ENCODE measurements at regions not wholly inside any gene's neighbourhood (a gene's known extent, or its start where the extent isn't known, plus 50 kb on each side); places are given as distances from the start of the nearest gene placed in this dataset.

DNA sequence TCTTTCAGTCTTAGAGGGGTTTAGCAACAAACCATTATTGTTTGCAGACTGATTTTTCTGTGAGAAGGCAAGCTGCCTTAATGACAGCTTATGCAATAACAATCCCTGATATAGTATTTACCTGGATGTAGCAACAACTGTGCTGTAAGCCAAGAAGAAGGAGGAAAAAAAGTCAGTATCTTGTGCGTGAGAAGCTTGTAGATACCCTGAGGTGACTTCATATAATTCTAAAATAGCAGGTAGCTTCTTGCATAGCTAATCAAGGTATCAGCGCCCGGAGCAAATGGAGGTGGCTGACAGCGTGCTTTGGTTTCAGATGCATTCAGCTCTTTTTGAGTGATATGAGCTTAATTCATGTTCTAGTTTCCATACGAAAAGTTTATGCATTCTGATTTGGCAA is 309.8 kb downstream of the KLF5 start:
- no peak overlapping the region for H3K14ac ChIP-seq (replicated peaks; ENCODE audit: low read depth, low read length)
- no peak overlapping the region for H2AK5ac ChIP-seq (ENCODE audit: low read depth, low read length)
- no peaks in the 10 kb centered on the region for H4K20me1 ChIP-seq (ENCODE audit: insufficient read depth, low read length)
- no peak overlapping the region for H2BK15ac ChIP-seq (ENCODE audit: low read depth, low read length)
- H3K4me3 ChIP-seq (ENCODE audit: insufficient read depth, low read depth, low read length) = no peak overlapping the region
- ATAC-seq (ENCODE audit: low read depth) = no peak
- dilution Hi-C loops (cut with HindIII; ENCODE audit: low sequenced_read_pairs, unreplicated experiment) (no loop called here), in situ Hi-C loops (cut with MboI; ENCODE audit: low sequenced_read_pairs) (no loop called here), intact Hi-C loops (cut with micrococcal nuclease) (no loop called here)
- H2AK9ac ChIP-seq (replicated peaks; ENCODE audit: low read depth, low read length, poor library complexity) = no peak overlapping the region
- H4K8ac ChIP-seq (ENCODE audit: low read depth in 2 of 2, low read length in 2 of 2) = no peak overlapping the region
- no peak overlapping the region for H3K23ac ChIP-seq (ENCODE audit: low read depth, low read length)
- ChIA-PET POLR2A (ENCODE audit: unreplicated experiment) (no interaction called here), CTCF (interaction anchor here (0.5 kb wide), 1 partner anchor 35 kb away, joined by 4 read pairs; no protein-coding TSS in a partner anchor)
- no peak overlapping the region for H2BK20ac ChIP-seq (ENCODE audit: low read depth, low read length)
- DNase-seq = no peak
- no peak overlapping the region for H3K18ac ChIP-seq (ENCODE audit: low read depth, low read length)
- H3K36me3 ChIP-seq (ENCODE audit: control insufficient read depth, insufficient read depth, low read length) = no peaks in the 10 kb centered on the region
- H3K27ac ChIP-seq (ENCODE audit: insufficient read depth, low read length) = no peak overlapping the region
- H3K4ac ChIP-seq (ENCODE audit: low read depth, low read length) = no peak overlapping the region
- H3K27me3 ChIP-seq (ENCODE audit: control insufficient read depth, insufficient read depth, low read length) = peaks cover 9% of the 10 kb centered on the region
- no peak overlapping the region for H3K56ac ChIP-seq (ENCODE audit: extremely low read depth, insufficient read depth, low read length)
- BruUV-seq (replicated peaks) = no TSS peak
- no CpG with 5 or more reads among the region's 5 CpGs for WGBS, 2 experiments (ENCODE audit: extremely low coverage in 2 of 2, insufficient read length in 1 of 2)
- no peak overlapping the region for H2BK5ac ChIP-seq (ENCODE audit: low read depth, low read length, poor library complexity, severe bottlenecking)
- no peak overlapping the region for H4K5ac ChIP-seq (ENCODE audit: low read depth, low read length)
- H3K4me2 ChIP-seq (ENCODE audit: low read depth, low read length) = no peak overlapping the region
- no peak for TF ChIP-seq BHLHE40 (IDR thresholded peaks at IDR 0.05; ENCODE audit: low read depth, low read length)
- no peak for TF ChIP-seq MXI1 (IDR thresholded peaks at IDR 0.05; ENCODE audit: borderline replicate concordance, low read depth, low read length)
- no peak for TF ChIP-seq POLR2A (IDR thresholded peaks at IDR 0.05; ENCODE audit: low read depth, low read length)
- TF ChIP-seq, protein P1, sequence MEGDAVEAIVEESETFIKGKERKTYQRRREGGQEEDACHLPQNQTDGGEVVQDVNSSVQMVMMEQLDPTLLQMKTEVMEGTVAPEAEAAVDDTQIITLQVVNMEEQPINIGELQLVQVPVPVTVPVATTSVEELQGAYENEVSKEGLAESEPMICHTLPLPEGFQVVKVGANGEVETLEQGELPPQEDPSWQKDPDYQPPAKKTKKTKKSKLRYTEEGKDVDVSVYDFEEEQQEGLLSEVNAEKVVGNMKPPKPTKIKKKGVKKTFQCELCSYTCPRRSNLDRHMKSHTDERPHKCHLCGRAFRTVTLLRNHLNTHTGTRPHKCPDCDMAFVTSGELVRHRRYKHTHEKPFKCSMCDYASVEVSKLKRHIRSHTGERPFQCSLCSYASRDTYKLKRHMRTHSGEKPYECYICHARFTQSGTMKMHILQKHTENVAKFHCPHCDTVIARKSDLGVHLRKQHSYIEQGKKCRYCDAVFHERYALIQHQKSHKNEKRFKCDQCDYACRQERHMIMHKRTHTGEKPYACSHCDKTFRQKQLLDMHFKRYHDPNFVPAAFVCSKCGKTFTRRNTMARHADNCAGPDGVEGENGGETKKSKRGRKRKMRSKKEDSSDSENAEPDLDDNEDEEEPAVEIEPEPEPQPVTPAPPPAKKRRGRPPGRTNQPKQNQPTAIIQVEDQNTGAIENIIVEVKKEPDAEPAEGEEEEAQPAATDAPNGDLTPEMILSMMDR (conservative IDR thresholded peaks at IDR 0.05; ENCODE audit: low read depth, low read length) = no peak
- H2AFZ ChIP-seq (replicated peaks; ENCODE audit: low read length, poor library complexity) = no peak overlapping the region
- H3K9me3 ChIP-seq (ENCODE audit: control insufficient read depth, insufficient read depth, low read length) = no peaks in the 10 kb centered on the region
- no peak overlapping the region for H2BK120ac ChIP-seq (ENCODE audit: low read depth, low read length)
- H3K9me1 ChIP-seq (ENCODE audit: insufficient read depth, low read length) = no peaks in the 10 kb centered on the region
- no peak overlapping the region for H4K91ac ChIP-seq (ENCODE audit: insufficient read depth, low read depth, low read length)
- no peaks in the 10 kb centered on the region for H3K79me1 ChIP-seq (ENCODE audit: low read depth in 1 of 2, low read length in 2 of 2)
- no peaks in the 10 kb centered on the region for H3K4me1 ChIP-seq (ENCODE audit: control insufficient read depth, insufficient read depth, low read length)
- no peak overlapping the region for H3K9ac ChIP-seq (ENCODE audit: low read depth, low read length)
